ENCODE measurements at regions not wholly inside any gene's neighbourhood (a gene's known extent, or its start where the extent isn't known, plus 50 kb on each side); places are given as distances from the start of the nearest gene placed in this dataset.

DNA sequence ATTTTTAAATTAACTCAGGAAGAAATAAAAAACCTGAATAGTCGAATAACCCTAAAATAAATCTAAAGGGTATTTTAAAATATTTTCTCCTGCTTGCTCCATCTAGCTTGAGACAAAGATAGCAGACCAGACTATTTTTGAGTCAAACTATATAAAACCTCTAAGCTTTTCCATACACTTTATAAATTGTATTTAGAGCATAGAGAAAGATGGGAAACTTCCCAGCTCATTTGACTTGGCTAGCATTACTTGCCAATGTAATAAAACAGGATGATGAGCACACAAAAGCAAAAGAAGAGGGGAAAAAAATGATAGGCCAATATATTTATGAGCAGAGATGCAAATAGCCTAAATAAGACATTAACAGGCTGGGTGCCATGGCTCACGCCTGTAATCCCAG is 117.1 kb downstream of the ANAPC4 start:
- TF ChIP-seq, protein P1, sequence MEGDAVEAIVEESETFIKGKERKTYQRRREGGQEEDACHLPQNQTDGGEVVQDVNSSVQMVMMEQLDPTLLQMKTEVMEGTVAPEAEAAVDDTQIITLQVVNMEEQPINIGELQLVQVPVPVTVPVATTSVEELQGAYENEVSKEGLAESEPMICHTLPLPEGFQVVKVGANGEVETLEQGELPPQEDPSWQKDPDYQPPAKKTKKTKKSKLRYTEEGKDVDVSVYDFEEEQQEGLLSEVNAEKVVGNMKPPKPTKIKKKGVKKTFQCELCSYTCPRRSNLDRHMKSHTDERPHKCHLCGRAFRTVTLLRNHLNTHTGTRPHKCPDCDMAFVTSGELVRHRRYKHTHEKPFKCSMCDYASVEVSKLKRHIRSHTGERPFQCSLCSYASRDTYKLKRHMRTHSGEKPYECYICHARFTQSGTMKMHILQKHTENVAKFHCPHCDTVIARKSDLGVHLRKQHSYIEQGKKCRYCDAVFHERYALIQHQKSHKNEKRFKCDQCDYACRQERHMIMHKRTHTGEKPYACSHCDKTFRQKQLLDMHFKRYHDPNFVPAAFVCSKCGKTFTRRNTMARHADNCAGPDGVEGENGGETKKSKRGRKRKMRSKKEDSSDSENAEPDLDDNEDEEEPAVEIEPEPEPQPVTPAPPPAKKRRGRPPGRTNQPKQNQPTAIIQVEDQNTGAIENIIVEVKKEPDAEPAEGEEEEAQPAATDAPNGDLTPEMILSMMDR (IDR thresholded peaks at IDR 0.05): no peak
- TF ChIP-seq POLR2A (IDR thresholded peaks at IDR 0.05) (no peak), POLR2AphosphoS5 (IDR thresholded peaks at IDR 0.05) (no peak)
